Tongue (tissue), 1 donor: ENCODE measurements at regions not wholly inside any gene's neighbourhood (a gene's known extent, or its start where the extent isn't known, plus 50 kb on each side); places are given as distances from the start of the nearest gene placed in this dataset.
"Not testable (repeated sequence)": the region's sequence is repeated elsewhere in the genome, so short reads cannot be mapped to it uniquely, and the experiment has no call there.

Experiments
- DNase-seq: peaks from one replicate; pipeline ENCODE4 v3.0.0-alpha.2; 2015

DNA sequence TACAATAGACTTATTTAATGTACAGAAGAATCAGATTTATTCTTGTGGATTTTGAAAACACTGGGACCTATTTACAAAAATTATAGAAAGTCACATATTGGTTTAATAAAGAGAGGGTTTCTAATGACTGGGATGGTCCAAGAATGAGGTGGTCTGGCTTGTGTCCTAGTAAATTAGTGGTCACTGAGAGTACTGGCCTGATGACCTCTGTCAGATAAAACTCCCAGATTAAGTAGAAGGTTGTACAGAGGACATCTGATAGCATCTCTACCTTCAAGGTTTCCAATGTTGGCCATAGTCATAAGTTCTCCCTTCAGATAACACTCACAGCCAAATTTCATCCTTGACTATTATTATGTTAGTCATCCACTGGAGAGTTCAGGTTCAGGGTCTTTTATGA is 692.9 kb downstream of the MTRR start:
- no peak for DNase-seq

DNA sequence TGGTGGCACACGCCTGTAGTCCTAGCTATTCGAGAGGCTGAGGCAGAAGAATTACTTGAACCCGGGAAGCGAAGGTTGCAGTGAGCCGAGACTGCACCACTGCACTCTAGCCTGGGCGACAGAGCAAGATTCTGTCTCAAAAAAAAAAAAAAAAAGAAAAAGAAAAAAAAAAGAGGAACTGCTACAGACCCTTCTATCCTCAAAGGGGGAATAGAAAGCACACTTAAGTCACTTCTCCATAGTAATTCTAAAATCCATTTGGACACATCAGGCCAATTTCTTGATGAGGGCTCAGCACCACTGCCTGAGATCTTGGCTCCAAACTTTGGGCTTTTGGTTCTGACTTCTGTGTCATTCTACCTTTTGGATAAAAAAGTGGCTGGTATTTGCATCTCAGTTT is 694.6 kb downstream of the MTRR start:
- not testable (repeated sequence) for DNase-seq

DNA sequence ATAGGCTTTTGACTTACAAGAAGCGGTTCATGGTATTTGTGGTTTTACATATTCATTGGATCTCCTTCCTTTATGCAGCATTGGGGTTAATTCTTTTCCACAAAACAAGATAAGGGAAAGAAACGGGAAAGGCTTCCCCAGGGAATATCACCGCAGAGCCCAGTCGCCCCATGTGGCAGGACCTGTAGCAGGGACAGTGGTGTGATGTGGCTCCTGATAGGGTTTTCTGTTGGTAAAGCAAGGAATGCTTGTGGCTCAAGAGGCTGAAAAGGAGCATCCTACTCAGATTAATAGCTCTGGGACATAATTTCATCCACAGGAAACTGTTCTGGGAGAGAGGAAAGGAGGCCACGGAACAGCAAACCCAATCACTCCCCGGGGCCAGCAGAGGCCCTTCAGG is 699.9 kb downstream of the MTRR start:
- no peak for DNase-seq

DNA sequence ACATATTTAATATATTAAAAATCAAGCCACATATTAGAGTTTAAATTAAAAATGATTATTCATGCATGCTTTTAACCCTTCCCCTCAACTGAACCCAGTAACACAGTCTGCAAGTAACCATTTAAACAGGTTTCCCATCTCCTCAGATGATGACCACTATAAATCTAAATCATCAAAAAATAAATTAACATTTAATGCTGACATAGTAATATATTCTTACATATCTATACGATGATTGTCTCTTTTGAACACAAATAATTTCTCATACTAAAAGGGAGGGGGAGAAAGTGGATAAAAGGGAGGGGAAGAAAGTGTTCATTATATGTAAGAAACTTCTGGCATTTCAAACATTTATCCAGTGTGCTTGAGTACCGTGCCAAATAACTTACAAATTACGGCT is 701.6 kb downstream of the MTRR start:
- DNase-seq: no peak

DNA sequence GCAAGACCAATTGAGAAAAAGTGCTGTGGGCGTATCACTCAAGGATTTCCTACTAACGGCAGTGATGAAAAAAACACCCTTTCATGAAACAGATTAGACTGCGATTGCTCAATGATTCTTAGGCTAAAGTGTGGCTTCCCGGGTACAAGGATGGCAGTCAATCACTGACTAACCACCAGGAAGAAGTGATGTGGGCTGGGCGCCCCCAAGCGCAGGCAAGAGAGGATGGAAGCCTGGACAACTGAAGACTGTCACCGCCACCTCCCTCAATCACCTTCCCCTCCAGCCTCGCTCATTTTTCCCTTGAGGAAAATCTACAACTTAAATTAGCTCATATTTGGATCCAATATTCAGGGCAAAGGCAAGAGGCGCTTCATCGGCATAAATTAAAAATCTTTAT is 707.2 kb downstream of the MTRR start:
- no peak for DNase-seq

DNA sequence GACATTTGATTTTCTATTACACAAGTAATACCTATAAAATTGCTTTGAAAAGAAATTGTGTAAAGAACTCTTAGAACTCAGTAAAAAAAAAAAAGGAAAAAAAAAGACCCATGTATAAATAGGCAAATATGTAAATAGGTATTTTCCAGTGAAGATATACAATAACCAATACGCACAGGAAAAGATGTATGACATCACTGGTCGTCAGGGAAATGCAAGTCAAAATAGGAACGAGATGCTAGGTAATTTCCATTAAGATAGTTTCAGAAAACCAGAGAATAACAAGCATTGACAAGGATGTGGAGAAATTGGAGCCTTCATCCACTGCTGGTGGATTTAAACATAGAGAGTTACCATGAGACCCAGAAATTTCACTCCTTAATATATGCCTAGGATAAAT is 708.8 kb downstream of the MTRR start:
- no peak for DNase-seq

DNA sequence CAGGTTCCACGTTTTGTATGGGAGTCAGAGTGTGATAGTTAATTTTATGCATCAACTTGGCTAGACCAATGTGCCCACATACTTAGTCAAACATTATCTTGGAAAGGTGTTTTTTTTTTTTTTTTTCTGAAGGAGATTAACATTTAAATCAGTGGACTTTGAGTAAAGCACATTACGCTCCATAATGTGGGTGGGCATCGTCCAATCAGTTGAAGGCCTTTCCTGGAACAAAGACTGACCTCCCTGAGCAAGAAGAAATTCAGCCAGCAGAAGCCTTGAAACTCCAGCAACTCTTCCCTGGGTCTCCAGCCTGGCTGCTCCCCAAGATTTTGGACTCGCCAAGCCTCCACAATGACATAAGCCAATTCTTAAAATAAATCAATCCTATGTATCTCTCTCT is 711.4 kb downstream of the MTRR start:
- DNase-seq: no peak

DNA sequence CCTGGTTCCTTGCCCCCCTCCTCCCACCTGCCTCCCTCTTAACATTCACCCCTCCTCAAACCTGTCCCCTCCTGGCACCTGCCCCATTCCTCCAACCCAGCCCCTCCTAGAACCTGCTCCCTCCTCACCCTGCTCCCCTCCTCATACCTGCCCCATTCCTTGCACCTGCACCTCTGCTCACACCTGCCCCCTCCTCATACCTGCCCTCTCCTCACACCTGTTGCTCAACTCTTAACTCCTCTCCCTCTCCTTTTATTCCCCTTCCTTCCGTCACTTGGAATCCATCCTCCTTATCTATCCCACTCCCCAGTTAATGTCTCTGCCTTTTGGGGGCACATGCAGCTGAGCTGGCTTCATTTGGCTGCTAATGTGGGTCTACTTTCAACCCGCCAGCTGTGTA is 712.1 kb downstream of the MTRR start:
- DNase-seq: no peak

DNA sequence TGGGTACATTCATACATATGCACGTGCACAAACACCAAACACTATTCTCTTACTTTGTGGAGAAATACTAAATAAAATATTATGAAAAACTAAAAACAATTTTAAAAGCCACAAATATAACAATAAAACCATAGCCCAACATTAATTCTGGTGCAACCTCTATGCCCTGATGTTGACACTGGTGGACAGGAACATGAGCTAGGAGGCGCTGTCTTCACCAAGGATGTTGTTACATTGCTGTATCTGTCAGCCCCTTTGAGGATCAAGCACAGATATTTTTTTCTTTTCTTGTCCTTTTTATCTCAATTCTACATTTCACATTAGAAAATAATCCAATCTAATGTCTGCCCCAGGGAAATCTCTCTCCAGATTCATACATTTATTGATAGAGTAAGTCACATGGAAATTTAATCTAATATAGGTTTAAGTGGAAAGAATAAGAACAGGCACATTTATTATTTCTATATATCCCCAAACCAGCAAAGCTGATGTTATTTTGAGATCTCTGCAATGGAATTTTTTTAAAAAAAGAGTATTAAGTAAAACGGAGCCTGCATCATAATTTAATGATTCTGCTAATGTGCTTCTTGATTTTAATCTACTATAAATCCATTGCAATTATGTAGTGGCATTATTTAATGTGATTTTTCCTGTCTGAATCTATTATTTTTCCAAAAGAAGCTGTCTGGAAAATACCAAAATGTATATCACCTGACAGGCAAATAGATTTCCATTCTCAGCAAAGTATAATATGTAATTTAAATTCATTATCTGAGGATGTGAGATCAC is 716.5 kb downstream of the MTRR start:
- no peak for DNase-seq

DNA sequence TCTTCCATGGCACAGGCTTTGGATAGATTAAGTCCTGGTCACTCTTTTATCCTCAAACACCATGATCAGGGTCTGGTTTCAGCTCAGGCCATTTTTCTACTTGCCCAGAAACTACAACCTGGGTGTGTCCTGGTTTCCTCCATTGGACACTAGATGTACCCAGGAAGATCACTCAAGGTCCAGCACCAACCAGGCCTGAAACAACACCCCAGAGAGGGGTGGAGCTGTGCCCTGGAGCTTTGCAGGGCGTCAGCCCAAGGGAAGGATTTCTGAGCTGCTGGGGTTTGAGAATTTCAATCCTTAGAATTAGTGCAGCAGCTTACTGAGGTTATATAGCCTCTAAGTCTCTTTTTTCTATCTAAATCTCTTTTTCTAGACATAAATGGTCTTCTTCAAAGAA is 722.0 kb downstream of the MTRR start:
- DNase-seq: no peak

DNA sequence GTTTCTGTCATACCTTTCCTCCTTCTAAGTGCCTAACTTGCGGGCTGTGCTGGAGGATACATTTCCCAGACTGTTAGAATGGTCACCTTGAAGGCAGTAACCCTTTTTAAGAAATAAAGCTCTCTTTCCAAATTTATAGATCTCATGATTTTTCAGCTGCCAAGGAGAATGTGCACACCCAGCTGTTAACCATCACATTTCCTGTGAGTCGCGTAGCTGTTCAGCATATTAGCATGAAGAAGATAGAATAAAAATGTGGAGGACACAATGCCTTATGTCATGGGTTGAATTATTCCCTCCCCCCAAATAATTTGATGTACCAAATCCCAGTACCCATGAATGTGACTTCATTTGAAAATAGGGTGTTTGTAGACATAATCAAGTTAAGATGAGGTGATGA is 729.4 kb downstream of the MTRR start:
- no peak for DNase-seq

DNA sequence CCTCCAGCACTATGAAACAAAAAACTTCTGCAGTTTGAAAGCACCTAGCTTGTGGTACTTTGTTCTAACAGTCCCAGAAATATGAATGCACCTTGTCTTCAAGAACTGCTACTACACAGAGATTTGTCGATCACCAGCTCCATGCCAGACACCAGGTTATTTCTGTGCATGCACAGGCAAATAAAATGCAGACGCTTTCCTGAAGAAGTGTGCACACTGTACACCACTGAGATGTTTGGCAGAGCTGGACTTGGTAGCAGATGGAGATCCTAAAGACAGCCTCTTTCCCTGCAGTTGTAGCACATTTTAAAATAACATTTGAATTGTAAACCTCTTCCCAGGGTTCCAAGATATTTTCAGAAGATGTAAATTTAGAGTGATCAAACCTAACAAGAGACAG is 730.0 kb downstream of the MTRR start:
- no peak for DNase-seq

DNA sequence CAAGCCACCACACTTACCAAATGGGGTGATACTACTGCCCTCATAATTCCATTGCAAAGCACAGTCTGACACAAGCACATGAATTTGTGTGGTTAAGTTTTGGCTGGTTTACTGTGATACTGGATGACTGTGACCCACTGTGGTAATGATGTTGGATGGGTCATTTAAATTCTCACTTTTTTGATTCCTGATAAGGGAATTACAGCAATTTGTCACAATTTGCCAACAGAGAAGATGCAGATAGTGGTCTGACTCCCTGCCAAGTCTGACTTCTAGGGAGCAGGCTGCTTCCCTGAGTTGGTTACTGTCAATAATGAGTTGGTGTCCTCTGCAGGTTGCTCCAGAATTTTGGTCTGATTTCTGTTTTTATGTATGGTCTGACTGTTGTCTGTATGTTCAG is 731.9 kb downstream of the MTRR start:
- DNase-seq: no peak

DNA sequence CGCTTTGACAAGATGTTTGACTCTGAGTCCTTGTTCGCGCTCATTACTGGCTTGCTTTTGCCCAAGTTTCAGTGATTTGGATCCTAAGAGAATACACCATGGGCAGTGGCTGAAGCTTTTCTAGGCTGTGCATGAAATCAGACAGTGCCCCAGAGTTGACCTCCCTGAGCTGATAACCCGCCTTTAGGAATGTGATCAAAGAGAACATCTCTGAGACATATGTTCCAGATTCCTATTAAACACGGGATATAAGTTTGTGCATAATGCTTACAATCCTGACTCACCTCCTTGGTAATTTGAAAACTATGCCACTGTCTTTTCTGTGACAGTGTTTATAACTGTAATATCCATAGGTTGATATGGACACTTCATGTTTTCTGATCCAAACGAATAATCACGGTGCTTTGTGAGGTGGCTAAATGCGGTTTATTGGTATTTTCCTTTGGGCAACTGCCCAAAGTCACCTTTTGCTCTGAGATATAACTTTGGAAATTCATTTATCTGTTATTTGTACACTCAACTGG is 732.9 kb downstream of the MTRR start:
- no peak for DNase-seq

DNA sequence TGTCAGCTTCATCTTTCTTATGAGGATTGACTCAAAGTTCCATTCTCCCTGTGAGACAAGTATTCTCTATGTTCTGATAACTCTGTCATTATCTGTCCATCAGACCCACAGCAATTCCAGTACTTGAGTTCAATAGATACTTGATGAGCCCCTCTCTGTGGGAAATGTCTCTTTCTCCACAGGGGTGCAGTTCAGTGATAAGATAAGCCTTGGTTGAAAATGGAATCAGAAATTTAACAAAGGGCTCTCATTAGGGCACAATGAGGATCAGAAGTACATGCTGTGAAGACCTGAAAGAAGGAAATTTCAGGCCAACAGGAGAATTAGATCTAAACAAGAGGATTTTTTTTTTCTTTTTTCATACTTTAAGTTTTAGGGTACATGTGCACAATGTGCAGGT is 737.3 kb downstream of the MTRR start:
- no peak for DNase-seq

DNA sequence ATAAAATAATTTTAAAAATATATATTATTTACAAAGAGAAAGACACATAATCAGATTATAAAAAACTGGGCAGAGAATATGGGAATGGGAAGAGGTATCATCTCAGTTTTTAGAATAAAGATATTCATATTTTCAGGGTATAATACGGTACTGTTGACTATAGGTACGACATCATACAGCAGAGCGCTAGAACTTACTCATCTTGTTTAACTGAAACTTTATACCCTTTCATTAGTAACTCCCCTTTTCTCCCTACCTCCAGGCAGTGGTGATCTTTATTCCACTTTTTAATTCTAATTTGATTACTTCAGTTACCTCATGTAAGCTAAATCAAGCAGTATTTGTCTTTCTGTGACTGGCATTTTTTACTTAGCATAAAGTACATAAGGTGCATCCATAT is 742.1 kb downstream of the MTRR start:
- no peak for DNase-seq

DNA sequence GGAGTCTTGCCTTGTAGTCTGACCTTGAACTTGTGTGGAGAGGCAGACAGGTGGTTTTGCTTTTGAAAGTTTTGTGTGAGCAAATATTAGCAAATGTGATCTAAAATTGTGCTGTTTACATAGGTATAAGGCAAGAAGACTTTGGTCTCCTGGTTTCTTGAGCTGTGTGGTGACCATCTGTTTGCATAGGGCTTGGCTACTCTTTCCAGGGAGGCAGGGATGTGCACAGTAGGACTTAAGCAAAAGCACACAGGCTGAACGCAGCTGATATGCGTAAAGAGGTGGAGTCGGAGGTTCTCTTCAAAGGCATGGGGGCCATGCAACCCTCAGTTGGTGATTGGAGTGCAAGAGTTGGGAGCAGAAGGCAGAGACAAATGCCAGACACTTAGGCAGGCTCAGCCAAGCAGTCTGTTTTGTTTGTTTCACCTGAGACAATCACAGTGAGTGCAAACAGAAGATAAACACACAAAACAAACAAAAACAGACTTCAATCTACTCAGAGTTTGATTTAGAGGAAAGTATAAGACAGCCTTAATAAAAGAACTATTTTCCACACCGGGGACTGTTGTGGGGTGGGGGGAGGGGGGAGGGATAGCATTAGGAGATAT is 744.2 kb downstream of the MTRR start:
- no peak for DNase-seq

DNA sequence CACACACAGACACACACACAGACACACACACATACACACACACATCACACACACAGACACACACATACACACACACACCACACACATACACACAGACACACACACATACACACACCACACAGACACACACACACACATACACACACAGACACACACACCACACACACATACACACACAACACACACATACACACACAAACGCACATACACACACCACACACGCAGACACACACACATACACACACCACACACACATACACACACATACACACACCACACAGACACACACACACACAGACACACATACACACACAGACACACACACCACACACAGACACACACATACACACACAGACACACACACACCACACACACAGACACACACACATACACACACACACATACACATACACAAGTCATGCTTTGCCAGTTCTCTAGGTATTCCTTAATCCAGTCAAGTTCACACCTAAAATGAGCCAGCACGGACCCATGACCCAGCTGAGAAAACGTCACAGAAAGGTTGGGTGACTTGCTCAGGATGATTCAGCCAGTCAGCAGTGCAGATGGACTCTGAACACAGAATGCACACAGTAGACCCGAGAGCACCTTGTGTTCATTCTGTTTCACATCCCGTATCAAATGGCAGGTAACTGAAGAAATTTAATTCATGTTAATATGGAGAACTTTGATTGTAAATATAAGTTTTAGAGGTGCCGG is 746.4 kb downstream of the MTRR start:
- DNase-seq: no peak

DNA sequence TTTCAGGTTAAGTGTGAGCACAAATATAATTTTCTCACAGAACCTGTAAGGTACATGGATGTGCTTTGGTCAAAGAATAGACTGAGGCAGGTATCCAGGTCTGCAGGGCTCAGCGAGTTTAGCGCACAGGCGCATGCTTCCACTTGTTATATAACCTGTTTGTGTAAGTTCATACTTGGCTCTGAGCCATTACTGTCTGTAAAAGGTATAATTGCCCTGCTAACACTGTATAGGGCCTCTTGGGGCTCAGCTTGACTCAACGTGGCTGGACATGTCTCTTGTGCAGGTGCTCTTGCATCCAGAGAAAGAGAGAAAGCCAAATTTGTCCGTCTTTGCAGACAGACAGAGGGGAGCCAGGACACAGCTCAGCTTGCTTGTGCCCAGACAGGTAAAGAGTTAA is 759.6 kb downstream of the MTRR start:
- peak; percentile 21 for DNase-seq

DNA sequence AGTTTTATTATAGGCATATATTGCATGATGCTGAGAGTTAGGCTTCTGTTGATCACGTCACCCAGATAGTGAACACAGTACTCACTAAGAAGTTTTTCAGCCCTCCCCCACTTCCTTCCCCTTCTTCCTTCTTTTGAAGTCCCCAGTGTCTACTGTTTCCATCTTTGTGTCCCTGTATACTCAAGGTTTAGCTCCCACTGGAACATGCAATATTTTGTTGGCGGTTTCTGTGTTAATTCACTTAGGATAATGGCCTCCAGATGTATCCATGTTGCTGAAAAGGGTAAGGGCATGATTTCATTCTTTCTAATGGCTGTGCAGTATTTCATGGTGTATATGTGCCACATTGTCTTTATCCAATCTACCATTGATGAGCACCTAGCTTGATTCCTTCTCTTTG is 764.3 kb downstream of the MTRR start:
- no peak for DNase-seq

DNA sequence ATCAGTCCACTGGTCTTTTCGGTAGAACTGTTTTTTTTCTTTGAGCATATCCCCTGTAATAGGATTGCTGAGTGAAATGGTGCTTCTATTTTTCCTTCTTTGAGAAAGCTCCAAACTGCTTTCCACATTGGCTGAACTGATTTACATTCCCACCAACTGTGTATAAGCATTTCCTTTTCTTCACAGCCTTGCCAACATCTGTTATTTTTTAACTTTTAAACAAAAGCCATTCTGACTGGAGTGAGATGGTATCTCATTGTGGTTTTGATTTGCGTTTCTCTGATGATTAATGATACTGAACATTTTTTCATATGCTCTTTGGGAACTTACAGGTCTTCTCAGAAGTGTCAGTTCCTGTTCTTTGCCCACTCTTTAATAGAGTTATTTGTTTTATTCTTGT is 764.7 kb downstream of the MTRR start:
- peak; percentile 4 for DNase-seq

DNA sequence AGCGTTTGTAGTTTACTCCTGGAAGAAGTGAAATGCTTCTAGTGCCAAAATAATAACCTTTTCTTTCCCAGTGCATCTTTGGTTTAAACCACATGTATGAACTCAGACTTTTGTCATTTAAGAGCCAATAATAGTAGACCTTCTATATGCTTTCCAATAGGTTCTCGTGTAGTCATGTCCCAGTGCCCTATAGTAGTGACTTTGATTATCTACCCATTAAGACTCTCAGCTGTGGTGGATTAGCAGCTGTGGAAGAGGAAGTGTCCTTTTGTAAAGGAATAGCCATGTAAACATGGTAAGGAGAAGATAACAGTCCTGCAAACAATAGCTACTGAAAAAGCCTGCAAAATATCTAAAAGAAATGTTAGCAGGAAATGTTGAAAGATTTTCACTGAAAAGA is 765.3 kb downstream of the MTRR start:
- DNase-seq: no peak

DNA sequence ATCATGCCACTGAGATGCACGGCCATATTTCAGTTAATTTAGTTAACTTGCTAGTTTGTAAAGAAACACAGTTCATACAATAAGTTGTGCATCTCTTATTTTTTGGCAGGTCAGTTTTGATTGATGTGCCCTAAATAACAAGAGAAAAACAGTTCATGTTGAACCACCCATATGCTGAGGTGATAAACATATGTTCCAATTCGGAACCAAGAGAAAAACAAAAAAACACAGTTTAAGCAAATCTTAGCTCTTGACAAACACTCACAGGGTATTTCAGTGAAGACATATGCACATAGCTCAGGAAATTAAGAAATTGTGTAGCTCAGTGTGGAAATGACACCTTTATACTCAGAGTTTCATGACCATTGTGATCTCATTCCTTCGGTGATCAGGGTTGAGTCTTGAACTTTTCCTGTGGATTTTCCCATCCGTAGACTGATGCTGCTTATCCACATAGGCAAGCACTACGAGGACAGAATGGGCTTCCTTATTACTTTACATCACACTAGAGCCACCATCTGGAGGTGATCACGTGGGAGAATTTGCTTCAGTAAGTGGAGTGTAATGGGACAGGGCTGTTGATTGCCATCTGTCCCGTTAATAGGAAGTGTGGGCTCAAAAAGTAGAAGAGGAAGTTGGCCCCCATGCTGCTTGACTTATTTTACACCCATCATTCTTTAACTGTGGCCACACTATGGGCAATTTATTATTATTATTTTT is 773.0 kb downstream of the MTRR start:
- DNase-seq: no peak
